Kidney epithelial cell (primary cell): ENCODE measurements at regions not wholly inside any gene's neighbourhood (a gene's known extent, or its start where the extent isn't known, plus 50 kb on each side); places are given as distances from the start of the nearest gene placed in this dataset.

Experiments
- DNase-seq: peaks from one replicate; pipeline ENCODE4 v3.0.0-alpha.2; 2010; ENCODE audit warnings: low read depth
- H3K27me3 ChIP-seq: 2 replicates; pipeline ENCODE4 v1.6.0; 2011; ENCODE audit warnings: low read length; ENCODE audit not compliant: control insufficient read depth, insufficient read depth
- H3K36me3 ChIP-seq: 2 replicates; pipeline ENCODE4 v1.5.1; 2011; ENCODE audit warnings: low read length; ENCODE audit not compliant: control insufficient read depth, insufficient read depth
- H3K4me3 ChIP-seq: 2 replicates; pipeline ENCODE4 v1.5.1; 2011; ENCODE audit warnings: low read depth, mild to moderate bottlenecking, control low read depth, low read length
- TF ChIP-seq, protein P1 (sequence below): IDR thresholded peaks from 2 replicates; pipeline ENCODE4 v1.5.1; 2011; ENCODE audit warnings: mild to moderate bottlenecking, moderate library complexity, low read length, control low read depth, inconsistent platforms; ENCODE audit not compliant: insufficient read depth, poor library complexity, severe bottlenecking

DNA sequence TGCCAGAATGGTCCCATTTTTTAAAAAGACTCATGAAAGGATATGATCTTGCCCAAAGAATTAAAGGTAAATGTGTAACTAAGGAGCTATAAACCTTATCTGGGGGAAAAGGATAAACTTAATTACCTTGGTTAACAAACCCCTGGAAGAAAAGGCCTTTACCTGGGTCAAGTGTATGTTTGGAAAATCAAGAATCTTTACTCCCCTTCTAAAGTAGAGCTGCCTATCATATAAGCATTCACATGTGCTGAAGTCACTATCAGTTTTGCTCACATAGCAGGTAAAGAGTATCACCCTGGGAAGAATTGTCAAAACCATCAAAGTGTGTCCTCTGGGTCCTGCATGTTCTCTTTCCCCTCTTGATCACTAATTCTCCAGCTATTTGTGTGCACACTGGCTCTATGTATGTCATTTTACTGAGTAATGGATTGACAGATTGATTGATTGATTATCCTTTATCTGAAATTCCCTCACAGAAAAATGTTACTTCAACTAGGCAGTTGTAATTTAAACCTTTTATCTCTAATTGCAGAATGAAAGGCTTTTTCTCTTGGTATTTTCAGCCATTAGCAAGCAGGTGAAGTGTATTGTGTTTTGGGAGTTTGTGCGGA is 199.4 kb downstream of the NOL4 start:
- H3K4me3 ChIP-seq: no peak overlapping the region
- no peak for DNase-seq
- H3K36me3 ChIP-seq: no peaks in the 10 kb centered on the region
- no peaks in the 10 kb centered on the region for H3K27me3 ChIP-seq
- TF ChIP-seq, protein P1, sequence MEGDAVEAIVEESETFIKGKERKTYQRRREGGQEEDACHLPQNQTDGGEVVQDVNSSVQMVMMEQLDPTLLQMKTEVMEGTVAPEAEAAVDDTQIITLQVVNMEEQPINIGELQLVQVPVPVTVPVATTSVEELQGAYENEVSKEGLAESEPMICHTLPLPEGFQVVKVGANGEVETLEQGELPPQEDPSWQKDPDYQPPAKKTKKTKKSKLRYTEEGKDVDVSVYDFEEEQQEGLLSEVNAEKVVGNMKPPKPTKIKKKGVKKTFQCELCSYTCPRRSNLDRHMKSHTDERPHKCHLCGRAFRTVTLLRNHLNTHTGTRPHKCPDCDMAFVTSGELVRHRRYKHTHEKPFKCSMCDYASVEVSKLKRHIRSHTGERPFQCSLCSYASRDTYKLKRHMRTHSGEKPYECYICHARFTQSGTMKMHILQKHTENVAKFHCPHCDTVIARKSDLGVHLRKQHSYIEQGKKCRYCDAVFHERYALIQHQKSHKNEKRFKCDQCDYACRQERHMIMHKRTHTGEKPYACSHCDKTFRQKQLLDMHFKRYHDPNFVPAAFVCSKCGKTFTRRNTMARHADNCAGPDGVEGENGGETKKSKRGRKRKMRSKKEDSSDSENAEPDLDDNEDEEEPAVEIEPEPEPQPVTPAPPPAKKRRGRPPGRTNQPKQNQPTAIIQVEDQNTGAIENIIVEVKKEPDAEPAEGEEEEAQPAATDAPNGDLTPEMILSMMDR: no peak

DNA sequence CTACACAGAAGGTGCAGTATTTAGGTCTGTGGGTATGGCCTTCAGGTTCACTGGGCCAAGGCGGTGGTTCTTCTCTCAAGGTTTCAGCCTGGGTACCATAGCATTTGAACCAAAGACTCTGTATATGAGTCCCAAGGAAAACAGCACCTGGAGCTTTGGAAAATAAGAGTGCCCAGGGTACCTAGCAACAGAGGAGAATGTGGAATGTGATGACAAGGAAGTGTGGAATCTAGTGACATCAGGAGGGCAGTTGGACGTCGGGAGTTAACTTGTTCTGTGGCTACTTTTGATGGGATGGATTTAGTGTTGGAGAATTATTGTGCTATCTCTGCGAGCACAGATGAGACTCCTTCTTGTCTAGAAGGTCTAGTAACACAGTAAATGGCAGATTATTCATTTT is 201.2 kb downstream of the NOL4 start:
- no peak overlapping the region for H3K4me3 ChIP-seq
- peak; percentile 42 for DNase-seq
- TF ChIP-seq, protein P1: no peak
- no peaks in the 10 kb centered on the region for H3K36me3 ChIP-seq
- no peaks in the 10 kb centered on the region for H3K27me3 ChIP-seq

- TF ChIP-seq, protein P1: no peak
- no peak for DNase-seq
- no peaks in the 10 kb centered on the region for H3K27me3 ChIP-seq
Observed at GRCh38 chr18:34018336-34018735, 206.4 kb downstream of the NOL4 start.

GRCh38 chr18:34003687-34004086 is 221.0 kb downstream of the NOL4 start:
- Histone ChIP-seq H3K36me3 (no peaks in the 10 kb centered on the region), H3K27me3 (no peaks in the 10 kb centered on the region), H3K4me3 (no peak overlapping the region)
- no peak for DNase-seq
- TF ChIP-seq, protein P1: no peak

More at GRCh38 chr18:34018336-34018735, 206.4 kb downstream of the NOL4 start:
- H3K4me3 ChIP-seq: no peak overlapping the region
- H3K36me3 ChIP-seq: no peaks in the 10 kb centered on the region

DNA sequence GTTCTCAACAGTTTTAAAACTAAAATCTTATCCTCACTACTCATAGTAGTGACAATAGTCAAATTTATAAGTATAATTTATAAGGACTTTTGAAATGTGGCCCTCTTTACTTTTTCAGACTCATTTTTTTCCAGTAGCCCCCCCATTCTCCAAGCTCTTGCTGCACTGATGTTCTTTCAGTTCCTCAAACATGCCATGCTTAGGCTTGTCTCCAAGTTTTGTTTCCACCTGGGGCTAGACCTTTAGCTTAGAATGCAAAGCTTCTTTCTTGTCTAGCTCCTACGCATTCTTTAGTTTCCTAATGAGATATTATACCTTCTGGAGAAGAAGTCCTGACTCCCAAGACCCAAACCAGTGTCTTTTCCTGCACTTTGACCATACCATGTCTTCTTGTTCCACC is 222.6 kb downstream of the NOL4 start:
- TF ChIP-seq, protein P1: no peak
- H3K4me3 ChIP-seq: no peak overlapping the region
- no peaks in the 10 kb centered on the region for H3K36me3 ChIP-seq
- H3K27me3 ChIP-seq: no peaks in the 10 kb centered on the region
- DNase-seq: no peak

- H3K36me3 ChIP-seq: no peaks in the 10 kb centered on the region
- no peak for DNase-seq
- TF ChIP-seq, protein P1: no peak
- no peak overlapping the region for H3K4me3 ChIP-seq
- no peaks in the 10 kb centered on the region for H3K27me3 ChIP-seq
Observed at GRCh38 chr18:34001376-34001775, 223.3 kb downstream of the NOL4 start.
